Adrenal gland (tissue), 5 donors: ENCODE measurements at regions not wholly inside any gene's neighbourhood (a gene's known extent, or its start where the extent isn't known, plus 50 kb on each side); places are given as distances from the start of the nearest gene placed in this dataset.

Source experiments
- CTCF ChIP-seq, 6 experiments: fragments of 450-650 bp in 4 of 6; fragments of 200-600 bp in 2 of 6; sonication (generic) in 1 of 6; IDR thresholded peaks; 1 replicate in 5 of 6; 2 replicates in 1 of 6; pipeline versions ENCODE4 v1.5.1 to v1.8.0; 2016 to 2021; ENCODE audit warnings: antibody characterized with exemption in 6 of 6, mild to moderate bottlenecking in 2 of 6, moderate library complexity in 1 of 6
- POLR2A ChIP-seq, 2 donors: fragments of 450-650 bp; IDR thresholded peaks; one replicate each; pipeline ENCODE4 v1.6.1; 2017; ENCODE audit warnings: antibody characterized with exemption in 2 of 2, mild to moderate bottlenecking in 2 of 2, moderate library complexity in 1 of 2
- donor health status: DM: no; HTN: no; CAD: no.

GRCh38 chr1:196001188-196001587 is 607.1 kb downstream of the KCNT2 start:
- TF ChIP-seq CTCF (IDR thresholded peaks at IDR 0.05) (no peak), POLR2A (IDR thresholded peaks at IDR 0.05) (no peak)
